NB4 (cell line): ENCODE measurements at regions not wholly inside any gene's neighbourhood (a gene's known extent, or its start where the extent isn't known, plus 50 kb on each side); places are given as distances from the start of the nearest gene placed in this dataset.
"Not testable (repeated sequence)": the region's sequence is repeated elsewhere in the genome, so short reads cannot be mapped to it uniquely, and the experiment has no call there.

ENCODE experiments used
- MYC ChIP-seq: IDR thresholded peaks from 2 replicates; pipeline ENCODE4 v1.6.1; 2011; ENCODE audit warnings: low read depth, low read length
- POLR2A ChIP-seq: IDR thresholded peaks from 2 replicates; pipeline ENCODE4 v1.6.1; 2011; ENCODE audit warnings: mild to moderate bottlenecking; ENCODE audit not compliant: insufficient read length; ENCODE audit errors: extremely low read depth
- TF ChIP-seq, protein P1 (sequence below): IDR thresholded peaks from one replicate; pipeline ENCODE4 v1.5.1; 2012; ENCODE audit warnings: low read depth, low read length
- TF ChIP-seq, protein P2 (sequence below): IDR thresholded peaks from 2 replicates; pipeline ENCODE4 v1.6.1; 2011; ENCODE audit warnings: low read depth, low read length

DNA sequence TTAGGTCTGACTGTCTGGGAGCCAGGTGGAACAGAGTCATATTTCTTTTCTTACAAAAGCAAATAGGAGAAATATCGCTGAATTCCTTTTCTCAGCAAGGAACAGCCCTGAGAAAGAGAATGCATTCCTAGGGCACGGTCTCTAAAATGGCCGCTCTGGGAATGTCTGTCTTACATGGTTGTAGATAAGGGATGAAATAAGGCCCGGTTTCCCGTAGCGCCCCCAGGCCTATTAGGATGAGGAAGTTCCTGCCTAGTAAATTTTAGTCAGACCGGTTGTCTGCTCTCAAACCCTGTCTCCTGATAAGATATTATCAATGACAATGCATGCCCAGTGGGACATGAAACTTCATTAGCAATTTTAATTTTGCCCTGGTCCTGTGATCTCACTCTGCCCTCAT is 54.0 kb upstream of the SYNDIG1 start:
- TF ChIP-seq, protein P1, sequence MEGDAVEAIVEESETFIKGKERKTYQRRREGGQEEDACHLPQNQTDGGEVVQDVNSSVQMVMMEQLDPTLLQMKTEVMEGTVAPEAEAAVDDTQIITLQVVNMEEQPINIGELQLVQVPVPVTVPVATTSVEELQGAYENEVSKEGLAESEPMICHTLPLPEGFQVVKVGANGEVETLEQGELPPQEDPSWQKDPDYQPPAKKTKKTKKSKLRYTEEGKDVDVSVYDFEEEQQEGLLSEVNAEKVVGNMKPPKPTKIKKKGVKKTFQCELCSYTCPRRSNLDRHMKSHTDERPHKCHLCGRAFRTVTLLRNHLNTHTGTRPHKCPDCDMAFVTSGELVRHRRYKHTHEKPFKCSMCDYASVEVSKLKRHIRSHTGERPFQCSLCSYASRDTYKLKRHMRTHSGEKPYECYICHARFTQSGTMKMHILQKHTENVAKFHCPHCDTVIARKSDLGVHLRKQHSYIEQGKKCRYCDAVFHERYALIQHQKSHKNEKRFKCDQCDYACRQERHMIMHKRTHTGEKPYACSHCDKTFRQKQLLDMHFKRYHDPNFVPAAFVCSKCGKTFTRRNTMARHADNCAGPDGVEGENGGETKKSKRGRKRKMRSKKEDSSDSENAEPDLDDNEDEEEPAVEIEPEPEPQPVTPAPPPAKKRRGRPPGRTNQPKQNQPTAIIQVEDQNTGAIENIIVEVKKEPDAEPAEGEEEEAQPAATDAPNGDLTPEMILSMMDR = not testable (repeated sequence)
- not testable (repeated sequence) for TF ChIP-seq POLR2A, MYC
- TF ChIP-seq, protein P2, sequence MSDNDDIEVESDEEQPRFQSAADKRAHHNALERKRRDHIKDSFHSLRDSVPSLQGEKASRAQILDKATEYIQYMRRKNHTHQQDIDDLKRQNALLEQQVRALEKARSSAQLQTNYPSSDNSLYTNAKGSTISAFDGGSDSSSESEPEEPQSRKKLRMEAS = not testable (repeated sequence)
